GM19328 (cell line): ENCODE measurements at regions not wholly inside any gene's neighbourhood (a gene's known extent, or its start where the extent isn't known, plus 50 kb on each side); places are given as distances from the start of the nearest gene placed in this dataset.
"Not testable (repeated sequence)": the region's sequence is repeated elsewhere in the genome, so short reads cannot be mapped to it uniquely, and the experiment has no call there.

Experiments used
- ATAC-seq: cut with Tn5 transposase; IDR thresholded peaks from one replicate; pipeline ENCODE4 v1.9.1; 2021; ENCODE audit warnings: mild to moderate bottlenecking, moderate library complexity; ENCODE audit not compliant: unreplicated experiment

DNA sequence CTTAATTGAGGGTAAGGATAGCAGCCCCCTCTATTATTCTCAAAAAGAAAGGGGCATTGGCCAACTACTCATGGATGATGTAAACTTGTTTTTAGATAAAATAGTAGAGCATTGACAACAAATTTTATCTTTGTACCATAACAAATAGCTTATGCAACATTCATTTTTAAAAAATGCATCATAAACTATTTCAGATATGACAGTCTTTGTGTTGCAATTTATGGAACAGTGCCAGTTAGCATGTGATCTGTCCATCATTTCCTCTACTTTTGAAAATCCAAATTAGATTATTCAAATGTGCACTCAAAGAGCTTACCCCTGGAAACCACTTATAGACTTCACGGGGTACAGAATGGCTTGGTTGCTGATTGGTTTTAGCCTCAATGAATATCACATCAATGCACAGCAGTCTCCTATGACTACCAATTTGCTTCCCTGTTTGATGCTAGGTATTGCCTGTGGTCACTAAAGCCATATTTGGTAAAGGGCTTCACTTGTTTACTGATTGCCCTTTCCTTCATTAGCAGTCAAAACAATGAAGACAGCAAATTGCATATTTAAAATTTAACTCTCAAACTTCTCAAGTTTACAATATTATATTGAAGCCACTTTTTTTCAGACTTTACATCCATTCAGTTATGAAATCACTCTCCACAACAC is 274.9 kb upstream of the MGAT4C start:
- no peak for ATAC-seq

DNA sequence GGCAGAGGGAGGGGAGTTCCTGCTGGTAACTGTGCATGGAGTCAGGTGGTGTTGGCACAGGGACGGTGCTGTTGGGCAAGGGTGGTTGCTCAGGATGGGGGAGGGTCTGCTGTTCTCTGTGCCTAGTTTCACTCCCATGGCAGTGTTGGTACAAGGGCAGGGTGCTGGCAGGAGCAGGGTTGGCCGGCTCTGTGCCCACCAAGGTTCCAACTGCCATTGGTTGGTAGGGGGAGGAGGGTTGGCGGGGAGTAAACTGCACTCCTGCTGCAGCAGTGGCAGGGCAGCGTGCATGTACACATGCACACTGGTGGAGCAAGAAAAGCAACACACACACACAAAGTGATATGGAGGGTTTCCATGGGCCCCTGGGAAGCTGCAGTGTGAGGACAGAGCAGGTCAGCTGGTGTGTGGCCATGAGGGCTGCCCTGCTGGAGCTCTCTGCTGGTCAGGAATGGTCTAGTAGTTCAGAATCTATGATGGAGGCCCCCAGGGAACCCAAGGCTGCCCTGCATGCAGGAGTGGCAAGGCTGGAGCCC is 269.9 kb upstream of the MGAT4C start:
- ATAC-seq: no peak

DNA sequence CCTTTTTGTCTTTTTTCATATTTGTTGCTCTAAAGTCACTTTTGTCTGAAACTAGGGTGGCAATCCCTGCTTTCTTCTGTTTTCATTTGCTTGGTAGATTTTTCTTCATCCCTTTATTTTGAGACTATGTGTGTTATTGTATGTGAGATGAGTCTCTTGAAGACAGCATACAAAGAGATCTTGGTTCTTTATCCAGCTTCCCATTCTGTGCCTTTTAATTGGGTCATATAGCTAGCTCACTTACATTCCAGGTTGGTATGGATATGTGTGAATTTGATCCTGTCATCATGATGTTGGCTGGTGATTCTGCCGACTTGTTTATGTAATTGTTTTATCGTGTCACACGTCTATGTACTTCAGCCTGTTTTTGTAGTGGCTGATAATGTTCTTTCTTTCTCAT is 267.7 kb upstream of the MGAT4C start:
- no peak for ATAC-seq

DNA sequence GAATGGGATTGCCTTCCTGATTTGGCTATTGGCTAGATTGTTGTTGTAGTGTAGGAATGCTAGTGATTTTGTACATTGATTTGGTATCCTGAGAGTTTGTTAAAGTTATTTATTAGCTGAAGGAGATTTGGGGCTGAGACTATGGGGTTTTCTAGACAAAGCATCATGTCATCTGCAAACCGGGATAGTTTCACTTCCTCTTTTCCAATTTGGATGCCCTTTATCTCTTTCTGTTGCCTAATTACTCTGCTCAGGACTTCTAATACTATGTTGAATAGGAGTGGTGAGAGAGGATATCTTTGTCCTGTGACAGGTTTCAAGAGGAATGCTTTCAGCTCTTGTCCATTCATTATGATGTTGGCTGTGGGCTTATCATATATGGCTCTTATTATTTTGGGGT is 265.7 kb upstream of the MGAT4C start:
- no peak for ATAC-seq

DNA sequence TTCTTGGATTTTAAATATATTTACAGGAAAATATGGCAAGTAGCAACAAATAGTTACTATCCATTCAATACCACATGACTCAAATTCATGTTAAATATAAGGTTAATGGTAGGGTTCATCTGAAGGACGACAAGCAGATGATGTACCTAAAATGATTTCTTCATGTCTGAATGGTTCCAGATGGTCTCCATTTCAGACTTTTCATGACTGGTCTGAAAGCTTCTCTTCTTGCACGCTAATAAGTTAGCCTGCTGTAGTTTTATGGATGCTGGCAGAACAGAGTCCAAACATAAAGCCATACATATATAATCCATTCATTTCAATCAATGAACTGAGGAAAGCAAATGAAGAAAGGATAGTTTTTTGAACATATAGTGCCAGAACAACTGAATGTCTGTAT is 257.0 kb upstream of the MGAT4C start:
- ATAC-seq: no peak

DNA sequence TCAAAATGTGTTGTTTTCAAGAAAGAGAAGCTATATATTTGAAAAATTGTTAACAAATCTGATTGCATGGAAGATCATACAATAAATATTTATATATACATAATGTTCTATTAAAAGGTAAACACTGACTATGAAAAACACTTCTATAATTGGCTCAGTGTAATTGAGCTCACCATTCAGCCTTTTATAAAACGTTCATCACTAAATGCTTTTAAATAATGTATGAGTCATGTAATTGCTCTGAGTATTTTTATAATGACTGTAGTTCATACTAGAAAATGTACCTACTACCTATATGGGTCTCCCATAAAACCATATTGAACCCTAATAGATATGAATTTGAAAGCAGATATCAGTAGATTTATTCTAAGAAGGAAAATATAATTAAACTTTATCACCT is 240.4 kb upstream of the MGAT4C start:
- ATAC-seq: no peak

DNA sequence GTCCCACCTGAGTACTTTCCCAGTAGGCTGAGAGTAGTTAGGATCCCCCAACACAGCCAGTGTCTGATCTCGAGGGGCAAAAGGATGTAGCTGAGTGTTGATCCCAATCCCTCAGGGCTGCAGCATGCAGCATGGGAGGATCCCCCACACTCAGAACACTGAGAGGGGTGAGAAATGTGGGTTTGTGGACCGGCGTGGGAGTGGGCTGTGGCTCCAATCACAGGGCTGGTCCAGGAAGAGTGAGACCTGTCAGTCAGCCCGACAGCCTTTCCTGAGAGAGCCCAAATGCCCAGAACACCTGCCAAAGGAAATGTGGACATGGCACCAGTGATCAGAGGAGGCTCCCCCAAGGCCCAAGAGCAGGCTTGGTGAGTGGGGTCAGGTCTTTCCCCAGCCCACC is 228.3 kb upstream of the MGAT4C start:
- no peak for ATAC-seq

DNA sequence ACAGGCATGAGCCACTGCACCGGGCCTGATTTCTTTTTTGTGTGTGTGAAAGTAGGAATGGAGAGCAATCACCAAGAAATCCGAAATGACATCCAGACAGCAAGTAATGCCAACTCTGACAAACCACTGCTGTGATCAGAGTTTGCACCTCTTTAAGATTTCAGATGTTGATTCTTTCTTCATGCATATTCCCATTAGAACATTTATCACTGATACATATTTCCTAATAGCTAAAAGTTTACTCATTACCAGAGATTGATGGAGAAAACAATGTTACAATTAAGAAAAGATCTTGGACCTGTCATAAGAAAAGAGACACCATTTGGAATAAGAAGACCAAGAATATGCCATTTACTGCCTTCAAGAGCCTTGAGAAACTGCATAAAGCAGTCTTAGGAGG is 217.0 kb upstream of the MGAT4C start:
- no peak for ATAC-seq

DNA sequence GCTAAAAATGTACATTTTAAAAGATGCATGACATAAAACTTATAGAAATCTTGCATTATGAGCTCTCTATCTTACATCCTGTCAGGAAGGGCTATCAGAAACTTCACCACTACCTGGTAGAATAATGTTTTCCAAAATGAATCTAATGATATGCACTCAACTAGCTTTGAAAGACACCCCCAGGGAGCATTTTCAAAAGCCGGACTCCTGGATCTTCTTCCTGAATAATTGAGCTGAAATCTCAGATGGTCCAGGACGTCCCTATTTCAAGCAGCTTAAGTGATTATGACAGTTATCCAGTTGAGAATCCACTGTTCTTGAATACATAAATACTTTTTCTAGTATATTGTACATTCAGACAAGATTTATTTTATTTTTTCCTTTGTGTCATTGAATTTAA is 200.6 kb upstream of the MGAT4C start:
- ATAC-seq: no peak

DNA sequence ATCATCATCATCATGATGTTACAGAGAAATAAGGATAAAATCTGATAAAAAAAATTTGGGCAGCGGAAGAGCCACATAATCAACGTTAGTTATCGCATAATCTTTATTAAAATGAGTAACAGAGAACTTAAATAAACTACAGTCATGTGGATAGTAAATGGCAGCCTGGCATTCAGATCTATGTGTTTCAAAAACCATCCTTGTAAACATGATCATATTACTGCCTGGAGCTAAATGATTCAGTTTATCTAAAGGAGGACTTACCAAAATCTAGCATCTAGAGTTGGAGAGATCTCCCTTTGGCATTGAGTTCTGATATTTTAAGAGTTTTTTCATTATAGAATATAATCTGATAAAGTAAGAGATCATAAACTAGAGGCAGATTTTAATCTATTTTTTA is 200.1 kb upstream of the MGAT4C start:
- ATAC-seq: no peak

DNA sequence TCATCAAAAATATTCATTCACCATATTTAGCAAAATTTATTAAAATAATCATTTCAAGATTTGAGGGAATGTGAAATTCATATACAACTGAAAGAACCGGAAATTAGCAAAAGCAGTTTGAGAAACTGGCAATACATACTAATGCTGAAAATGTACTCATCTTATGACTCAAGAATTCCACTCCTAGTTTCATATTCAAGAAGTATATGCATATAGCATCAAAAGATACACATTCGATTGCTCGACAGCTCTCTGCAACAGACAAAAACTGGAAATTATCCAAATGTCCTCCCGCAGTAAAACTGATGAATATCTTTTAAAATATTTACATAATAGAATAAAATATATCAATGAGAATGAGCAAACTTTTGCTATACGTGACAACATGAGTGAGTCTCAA is 189.2 kb upstream of the MGAT4C start:
- ATAC-seq: no peak

DNA sequence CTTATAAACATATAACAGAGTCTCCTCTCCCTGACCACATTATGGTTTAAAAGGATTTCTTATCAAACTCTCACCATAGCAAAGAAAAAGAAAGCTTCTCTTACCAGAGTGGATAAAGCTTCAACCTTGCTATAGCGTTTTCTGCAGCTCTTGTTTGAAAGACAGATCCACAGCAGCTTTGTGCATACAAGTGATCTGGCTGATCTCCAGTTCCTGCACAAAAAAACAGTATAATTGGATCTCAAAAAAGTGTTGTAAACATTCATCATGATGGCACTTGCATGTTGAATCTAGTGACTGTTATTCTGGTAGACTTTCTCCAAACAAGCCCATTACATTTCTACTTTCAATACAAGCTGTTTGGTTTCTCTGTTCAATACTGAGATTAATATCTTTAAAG is 178.9 kb upstream of the MGAT4C start:
- no peak for ATAC-seq

DNA sequence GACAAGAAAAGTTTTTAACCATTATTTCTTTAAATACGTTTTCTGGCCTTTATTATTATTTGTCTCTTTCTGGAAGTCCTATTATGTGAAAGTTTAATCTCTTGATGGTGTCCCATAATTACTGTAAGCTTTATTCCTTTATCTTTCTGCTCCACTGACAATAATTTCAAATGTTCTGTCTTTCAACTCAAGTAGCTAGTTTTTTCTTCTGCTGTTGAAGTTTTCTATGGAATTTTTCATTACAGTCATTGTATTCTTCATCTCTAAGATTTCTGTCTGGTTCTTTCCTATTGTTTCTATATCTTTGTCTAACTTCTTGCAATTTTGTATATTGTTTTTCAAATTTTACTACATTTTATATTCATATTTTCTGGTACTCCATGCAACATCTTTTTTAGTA is 173.6 kb upstream of the MGAT4C start:
- no peak for ATAC-seq

DNA sequence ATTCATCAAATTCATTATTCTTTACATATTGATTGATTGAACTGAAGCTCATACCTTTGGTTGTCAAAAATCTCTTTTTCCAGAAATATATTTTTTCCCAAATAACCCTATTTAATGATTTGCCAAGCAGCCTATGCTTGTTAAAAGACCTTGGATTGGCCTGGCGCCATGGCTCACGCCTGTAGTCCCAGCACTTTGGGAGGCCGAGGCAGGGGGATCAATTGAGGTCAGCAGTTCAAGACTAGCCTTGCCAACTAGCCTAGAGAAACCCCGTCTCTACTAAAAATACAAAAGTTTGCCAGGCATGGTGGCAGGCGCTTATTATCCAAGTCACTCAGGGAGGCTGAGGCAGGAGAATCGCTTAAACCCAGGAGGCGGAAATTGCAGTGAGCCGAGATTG is 165.1 kb upstream of the MGAT4C start:
- no peak for ATAC-seq

DNA sequence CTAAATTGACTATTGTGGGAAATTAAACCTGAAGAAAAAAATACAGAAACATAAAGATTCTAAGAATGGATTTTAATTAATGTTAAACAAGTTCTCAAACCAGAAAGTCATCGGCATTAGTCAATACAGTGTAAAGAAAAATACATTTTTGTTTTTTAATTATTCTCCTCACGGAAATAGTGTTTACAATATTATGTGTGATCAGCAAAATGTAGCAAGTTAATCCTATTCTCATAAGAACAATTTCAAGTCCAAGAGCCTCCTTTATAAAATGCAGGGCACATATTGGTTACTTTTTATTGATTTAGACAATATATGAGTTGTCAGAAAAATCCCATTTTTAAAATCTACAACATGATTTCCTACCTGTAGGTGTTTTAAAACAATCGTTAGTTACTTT is 158.0 kb upstream of the MGAT4C start:
- no peak for ATAC-seq

DNA sequence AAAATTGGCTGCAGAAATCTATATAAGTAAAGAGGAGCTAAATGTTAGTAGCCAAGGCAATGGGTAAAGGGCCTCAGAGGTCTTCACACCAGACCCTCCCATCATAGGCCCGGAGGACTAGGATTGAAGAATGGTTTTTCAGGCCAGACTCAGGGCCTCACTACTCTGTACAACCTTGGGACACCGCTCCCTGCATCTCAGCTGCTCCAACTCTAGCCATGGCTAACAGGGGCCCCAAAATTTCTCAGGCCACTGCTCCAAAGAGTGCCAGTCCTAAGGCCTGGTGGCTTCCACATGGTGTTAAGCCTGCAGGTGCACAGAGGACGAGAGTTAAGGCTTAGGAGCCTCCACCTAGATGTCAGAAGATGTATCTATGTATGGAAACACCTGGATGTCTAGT is 155.5 kb upstream of the MGAT4C start:
- no peak for ATAC-seq

DNA sequence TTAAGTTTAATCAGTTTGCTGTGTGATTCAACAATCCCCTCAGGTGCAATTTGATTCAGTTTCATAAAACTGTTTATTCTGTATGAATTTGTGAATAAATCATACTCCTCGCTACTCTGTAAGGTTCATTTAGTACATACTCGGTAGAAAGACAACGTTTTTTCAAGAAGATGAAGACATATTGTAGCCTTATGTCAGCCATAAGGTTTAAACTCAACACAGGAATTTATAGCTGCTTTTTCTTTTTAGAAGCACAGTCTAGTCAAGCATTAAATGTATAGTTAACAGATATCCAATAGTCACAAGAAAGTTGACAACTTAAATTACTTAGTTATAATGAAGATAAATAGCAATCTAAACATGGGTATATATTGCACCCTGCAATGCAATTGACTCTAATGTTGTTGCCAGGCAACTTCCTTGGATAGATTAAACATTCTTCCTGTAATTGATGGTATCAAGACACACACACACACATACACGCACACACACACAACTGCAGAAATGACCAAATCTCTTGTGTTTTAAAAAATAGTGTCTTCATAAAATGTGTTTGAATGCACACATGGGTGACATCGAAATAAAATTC is 151.5 kb upstream of the MGAT4C start:
- no peak for ATAC-seq

DNA sequence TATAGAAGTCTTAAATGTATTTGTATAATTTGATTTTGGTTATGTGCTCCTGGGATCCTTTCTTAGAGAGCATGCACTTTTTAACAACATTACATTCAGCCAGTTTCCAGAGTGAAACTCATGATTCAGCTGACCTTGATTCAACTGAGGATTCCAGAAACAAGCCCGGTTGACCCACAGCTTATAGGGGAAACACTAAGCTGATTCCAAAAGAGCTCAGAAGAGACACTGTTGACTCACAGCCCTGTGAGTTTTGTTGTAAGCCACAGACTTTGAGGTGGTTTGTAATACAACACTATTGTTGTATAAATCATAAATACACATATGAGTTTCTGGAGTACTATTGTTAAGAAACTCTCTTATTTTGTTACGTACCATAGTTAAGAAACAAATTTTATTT is 133.8 kb upstream of the MGAT4C start:
- no peak for ATAC-seq

DNA sequence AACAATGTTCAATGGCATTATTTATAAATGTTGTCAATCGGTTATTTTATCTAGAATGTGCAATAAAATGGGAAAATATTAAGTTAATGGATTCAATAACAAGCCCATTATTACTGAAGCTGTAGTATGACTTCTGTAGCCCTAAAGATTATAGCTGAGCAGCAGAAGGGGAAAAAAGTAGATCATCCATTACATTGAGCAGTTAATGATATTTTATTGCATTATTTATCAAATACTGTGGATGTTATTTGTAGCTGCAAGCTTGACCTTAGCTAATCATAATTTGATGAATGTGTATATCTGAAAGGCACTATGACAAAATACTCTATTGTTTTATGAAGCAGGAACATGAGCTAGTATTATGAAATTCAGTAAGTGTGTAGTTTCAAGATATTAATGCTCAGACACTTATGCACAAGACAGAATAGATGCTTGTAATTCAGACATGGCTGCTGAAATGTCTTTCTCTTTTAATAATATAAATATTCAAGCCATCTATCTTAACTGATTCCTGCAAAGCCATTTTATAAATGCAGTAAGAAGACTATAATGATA is 131.5 kb upstream of the MGAT4C start:
- ATAC-seq: no peak

DNA sequence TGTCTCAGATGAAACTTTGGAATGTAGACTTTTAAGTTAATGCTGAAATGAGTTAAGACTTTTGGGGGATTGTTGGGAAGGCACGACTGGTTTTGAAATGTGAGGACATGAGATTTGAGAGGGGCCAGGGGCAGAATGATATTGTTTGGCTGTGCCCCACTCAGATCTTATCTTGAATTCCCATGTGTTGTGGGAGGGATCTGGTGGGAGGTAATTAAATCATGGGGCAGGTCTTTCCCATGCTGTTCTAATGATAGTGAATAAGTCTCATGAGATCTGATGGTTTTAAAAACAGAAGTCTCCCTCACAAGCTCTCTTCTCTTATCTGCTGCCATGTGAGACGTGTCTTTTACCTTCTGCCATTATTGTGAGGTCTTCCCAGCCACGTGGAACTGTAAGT is 127.6 kb upstream of the MGAT4C start:
- ATAC-seq: not testable (repeated sequence)

DNA sequence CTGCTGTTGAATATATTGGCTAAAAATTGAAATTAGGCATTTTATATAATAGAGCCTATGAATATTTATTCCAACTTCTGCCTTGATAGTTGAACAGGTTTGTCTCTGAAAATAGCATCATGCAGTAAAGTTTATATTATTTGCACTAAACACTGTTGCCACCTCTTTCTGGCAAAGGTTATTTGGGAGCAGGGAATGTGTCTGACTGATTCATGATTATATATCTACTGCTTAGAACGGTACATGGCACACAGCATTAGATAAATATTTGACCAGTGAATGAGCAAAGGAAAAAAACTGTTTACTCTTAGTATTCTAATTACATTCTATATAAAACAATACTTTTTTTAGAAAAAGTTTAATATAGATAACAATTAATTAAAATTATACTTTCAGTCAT is 123.1 kb upstream of the MGAT4C start:
- ATAC-seq: no peak

DNA sequence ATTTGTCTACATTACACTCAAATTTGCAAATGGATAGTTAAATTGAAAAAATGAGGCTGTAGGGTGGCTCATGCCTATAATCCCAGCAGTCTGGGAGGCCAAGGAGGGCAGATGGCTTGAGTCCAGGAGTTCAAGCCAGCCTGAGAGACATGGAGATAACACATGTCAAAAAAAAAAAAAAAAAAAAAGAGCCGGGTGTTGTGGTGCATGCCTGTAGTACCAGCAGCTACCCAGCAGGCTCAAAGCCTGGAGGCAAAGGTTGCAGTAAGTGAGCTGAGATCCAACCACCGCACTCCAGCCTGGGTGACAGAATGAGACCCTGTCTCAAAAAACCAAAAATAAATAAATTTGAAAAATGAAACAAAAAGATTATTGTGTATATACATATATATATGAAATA is 119.9 kb upstream of the MGAT4C start:
- no peak for ATAC-seq

DNA sequence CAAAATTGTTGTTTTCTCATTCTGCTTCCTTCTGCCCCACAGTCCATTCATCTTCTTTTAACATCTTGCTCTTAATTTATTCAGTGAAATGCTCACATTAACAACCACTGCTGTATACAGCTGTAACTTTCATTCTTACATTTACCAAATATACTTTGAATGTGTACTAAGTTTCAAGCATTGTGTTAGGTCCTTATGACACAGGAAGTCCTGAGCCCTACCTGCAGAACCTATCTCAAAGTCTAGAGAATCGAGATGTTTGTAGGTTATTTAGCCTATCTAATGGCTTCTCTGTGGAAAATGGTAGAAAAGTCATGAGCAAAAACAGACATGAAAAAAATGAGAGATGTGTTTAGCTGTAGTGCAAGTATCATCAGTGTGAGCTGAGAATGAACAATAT is 117.6 kb upstream of the MGAT4C start:
- ATAC-seq: no peak
